HG03354 (cell line): ENCODE measurements at regions not wholly inside any gene's neighbourhood (a gene's known extent, or its start where the extent isn't known, plus 50 kb on each side); places are given as distances from the start of the nearest gene placed in this dataset.

Experiments used
- ATAC-seq: cut with Tn5 transposase; IDR thresholded peaks from one replicate; pipeline ENCODE4 v1.9.1; 2021; ENCODE audit warnings: mild to moderate bottlenecking; ENCODE audit not compliant: unreplicated experiment, poor library complexity, severe bottlenecking

DNA sequence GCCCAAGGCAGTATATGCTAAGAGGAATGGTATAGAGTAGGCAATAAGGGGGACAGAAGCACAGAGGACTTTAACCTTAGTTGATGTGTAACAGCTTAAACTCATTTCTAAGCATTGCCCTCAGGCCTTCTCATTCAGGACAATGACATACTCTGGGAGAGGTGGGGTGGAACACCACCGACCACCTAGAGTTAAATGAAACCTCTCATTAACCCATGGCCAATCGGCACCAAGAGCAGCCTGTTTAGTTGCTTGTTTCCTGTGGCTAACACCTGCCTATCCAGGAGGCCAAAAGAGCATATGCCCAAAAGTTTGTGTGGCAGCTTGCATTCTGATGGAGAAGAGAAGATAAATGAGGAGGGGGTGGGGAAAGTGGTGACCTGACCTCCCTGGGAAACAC lies 50.0 kb downstream of the PABIR2 start:
- no peak for ATAC-seq

DNA sequence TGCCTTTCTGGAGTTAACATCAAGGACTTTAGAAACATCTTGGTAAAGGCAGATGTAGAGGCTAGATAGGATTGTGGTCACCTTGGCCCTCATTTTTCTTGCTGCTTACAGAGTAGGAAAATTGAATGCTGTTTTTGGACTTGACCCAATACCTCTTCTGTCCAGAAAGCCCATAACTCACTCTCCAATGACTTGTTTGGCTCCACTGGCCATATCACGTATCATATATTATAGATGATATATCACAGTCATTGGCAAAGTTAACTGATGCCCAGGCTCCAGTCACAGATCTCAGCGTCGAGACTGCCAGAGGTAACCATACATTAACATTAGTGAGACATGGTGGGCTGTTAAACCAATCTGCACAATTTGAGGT lies 50.6 kb downstream of the PABIR2 start:
- no peak for ATAC-seq

DNA sequence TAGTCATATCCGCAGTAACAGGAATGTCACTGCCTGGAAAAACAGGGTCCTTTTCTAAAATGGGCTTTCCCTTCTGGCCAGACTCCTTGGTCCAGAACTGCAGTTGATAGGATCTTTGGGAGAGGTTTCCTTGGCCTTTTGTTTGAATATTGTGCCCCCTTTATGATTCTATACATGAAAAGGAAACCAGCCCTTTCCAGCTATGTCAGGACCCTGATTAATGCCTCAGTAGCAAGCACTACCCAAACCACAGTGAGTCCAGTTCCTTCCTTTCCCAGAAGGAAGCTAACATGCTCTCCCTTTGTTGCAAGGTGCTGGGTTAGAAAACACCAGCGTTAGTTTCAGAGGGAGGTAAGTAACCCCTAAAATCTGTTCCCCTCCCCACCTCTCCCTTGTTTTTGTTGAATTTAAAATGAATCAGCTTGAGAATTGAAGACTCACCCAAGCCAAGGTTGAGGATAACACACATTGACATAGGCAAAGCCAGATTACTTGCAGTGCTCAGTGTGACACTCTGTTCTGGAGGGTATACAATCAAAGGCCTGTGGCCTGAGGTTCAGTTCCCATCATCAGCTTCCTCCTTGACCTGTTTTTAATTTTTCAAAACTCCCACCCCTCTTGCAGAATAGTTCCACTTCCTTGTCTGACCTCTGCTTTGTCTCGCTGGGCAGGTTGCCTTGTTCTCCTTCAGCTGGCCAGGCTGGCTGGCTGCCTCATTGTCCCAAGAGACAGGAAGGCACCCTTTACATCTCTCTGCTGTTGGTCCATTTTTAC lies 51.2 kb downstream of the PABIR2 start:
- ATAC-seq: no peak

DNA sequence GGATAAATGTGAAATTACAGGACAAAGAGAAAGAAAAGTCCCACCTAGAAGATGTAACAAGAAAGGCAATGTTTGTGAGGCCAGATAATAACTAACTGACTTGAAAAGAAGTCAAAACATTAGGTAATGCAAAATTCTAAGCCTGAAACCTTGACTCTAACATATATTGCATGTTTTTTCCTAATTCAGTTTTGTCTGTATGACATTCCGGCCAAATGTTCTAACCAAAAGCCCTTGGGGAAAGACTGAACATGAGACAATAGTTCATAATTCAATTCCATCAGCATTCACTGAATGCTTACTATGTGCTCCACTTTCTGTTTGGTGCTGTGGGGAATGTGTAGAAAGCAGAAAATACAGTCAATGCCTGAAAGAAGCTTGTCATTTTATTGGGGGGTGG lies 53.9 kb downstream of the PABIR2 start:
- no peak for ATAC-seq

DNA sequence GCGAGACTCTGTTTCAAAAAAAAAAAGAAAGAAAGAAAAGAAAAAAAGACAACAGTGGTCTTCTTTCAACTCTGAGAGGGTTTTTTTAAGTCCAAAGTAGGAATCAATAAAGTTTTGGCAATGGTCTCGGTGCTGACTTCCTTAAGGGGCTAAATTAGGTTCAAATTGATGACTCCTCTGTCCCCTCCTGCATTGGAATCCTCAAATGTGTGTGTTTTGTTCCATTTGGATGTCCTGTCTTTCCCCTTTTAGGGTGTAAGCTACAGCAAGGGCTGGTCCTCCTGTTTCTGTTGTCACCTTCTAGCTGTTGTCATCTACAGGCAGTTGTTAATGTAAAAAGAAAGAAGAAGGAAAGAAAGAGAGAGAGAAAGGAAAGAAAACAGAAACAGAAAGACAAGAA lies 54.4 kb downstream of the PABIR2 start:
- no peak for ATAC-seq

- ATAC-seq: no peak
These were observed 55.3 kb downstream of the PABIR2 start for GRCh38 chrX:134741746-134742145.

- ATAC-seq: no peak
These were observed 57.8 kb downstream of the PABIR2 start for GRCh38 chrX:134738986-134739740.

GRCh38 chrX:134738445-134738844 lies 58.6 kb downstream of the PABIR2 start:
- ATAC-seq: no peak

DNA sequence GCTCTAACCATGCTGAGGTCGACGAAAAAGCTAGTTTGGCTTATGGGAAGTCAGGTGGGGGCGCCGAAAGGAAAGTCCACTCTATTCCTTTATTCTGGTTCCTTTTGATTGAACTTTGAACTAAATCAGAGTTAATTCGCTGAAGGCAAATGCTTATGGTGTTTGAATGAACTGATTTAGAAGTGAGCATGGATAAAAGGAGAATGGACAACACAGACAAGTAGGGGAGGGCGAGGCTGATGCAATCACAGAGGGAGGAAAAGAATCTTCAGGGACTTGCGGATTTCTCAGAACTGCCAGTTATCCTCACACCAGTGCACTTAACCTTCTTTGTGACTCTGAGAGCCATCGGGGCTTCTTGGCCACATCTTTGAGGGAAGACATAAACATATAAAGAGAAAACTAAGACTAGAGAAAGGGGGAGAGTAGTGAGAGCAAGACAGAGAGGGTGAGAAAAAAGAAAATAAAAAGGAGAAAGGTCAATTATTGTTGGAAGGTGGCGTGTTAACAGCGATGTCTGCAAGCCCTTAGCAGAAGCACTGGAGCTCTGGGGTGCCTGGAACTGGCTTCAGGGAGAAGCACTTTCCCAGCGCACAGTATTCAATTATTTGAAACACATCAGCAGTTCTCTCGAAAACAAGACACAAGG lies 59.2 kb downstream of the PABIR2 start:
- ATAC-seq: no peak

- no peak for ATAC-seq
These were observed 59.9 kb downstream of the PABIR2 start for GRCh38 chrX:134737061-134737460.

DNA sequence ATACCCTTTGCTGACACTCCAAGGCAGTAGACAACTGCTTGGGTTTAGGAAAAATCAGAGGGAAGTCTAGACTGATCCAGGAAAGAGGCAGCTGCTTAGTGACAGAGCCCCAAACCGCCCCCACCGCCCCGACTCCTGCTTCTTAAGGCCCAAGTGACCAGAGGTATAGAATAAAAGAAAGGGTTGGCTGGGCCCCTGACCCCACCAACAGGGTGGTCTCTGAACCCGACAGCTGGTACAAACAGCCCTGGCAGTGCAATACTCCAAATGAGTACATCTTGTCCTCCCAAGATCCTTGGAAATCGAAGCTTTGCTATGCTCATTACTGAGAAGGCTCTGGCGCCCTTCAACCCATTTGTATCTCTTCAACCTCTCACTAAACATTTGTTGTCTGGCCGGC lies 60.6 kb downstream of the PABIR2 start:
- no peak for ATAC-seq

GRCh38 chrX:134735015-134735414 lies 62.0 kb downstream of the PABIR2 start:
- ATAC-seq: no peak

- ATAC-seq: no peak
These were observed 62.5 kb downstream of the PABIR2 start for GRCh38 chrX:134734466-134734952.

- ATAC-seq: no peak
These were observed 63.4 kb downstream of the PABIR2 start for GRCh38 chrX:134733591-134733990.

DNA sequence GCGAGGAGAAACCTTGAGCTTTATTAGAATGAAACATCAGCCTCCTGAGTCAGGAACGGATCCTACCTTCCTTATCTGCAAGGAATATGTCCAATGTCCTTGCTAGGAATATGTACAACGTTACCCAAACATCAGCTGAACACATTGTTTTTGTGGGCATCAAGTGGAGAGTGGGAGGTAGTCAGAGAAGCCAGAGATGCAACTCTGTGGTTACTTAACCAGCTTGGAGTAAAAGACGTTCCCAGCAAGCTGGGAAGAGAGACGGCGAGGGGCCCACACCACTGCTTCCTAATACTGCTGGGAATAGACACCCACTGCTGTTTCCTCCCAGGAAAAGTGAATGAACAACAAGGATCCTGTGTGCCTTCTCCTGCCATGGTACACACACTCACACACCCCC lies 64.3 kb downstream of the PABIR2 start:
- ATAC-seq: no peak

- no peak for ATAC-seq
These were observed 64.9 kb downstream of the PABIR2 start for GRCh38 chrX:134732152-134732551.

DNA sequence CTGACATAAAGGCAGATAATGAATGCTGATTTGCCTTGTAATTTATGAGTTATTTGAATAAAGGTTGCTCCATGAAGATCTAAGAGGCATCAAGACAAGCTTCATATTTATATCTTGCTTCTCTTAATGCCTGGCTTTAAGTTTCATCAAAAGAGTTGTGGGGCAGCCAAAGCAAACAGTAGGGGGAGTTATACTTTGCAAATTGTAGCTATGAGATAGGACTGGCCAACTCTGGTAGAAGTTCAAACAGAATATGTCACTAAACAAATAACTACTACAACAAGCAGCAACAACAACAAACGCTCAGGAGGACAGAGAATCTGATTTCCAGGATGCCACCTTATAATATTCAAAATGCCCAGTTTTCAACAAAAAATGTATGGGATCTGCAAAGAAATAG lies 69.1 kb upstream of the PLAC1 start:
- ATAC-seq: no peak

GRCh38 chrX:134725103-134725690 lies 66.9 kb upstream of the PLAC1 start:
- no peak for ATAC-seq

GRCh38 chrX:134721766-134722532 lies 63.7 kb upstream of the PLAC1 start:
- ATAC-seq: no peak

DNA sequence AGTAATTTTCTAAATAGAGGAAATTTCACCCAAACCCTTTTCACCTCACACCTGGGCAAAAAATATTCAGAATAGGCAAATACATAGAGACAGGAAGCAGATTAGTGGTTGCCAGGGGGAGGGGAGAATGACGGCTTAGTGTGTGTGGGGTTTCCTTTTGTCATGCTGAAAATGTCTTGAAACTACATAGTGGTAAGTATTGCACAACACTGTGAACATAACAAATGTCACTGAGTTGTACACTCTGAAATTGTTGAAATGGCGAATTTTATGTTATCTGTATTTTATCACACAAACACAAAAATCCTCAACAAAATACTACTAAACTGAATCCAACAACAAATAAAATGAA lies 60.7 kb upstream of the PLAC1 start:
- peak; percentile 88 for ATAC-seq
